ENCODE measurements at regions not wholly inside any gene's neighbourhood (a gene's known extent, or its start where the extent isn't known, plus 50 kb on each side); places are given as distances from the start of the nearest gene placed in this dataset.

- no peak overlapping the region for H2AFZ ChIP-seq (ENCODE audit: low read depth, low read length, severe bottlenecking)
- no peaks in the 10 kb centered on the region for H3K36me3 ChIP-seq (ENCODE audit: low read length)
- H3F3A ChIP-seq (ENCODE audit: insufficient read depth), result no peaks in the 10 kb centered on the region
- no peak overlapping the region for H3K27ac ChIP-seq (ENCODE audit: low read depth, low read length)
- H3K4me2 ChIP-seq (ENCODE audit: low read depth, low read length, poor library complexity, severe bottlenecking), result no peak overlapping the region
- TF ChIP-seq EZH2phosphoT487 (conservative IDR thresholded peaks at IDR 0.05; ENCODE audit: low read length), result no peak
- no peak for TF ChIP-seq CTCF (IDR thresholded peaks at IDR 0.05; ENCODE audit: insufficient read depth, low read length, poor library complexity, severe bottlenecking)
- H3K27me3 ChIP-seq (ENCODE audit: low read length), result no peaks in the 10 kb centered on the region
- H3K79me2 ChIP-seq (ENCODE audit: insufficient read depth, low read length), result no peaks in the 10 kb centered on the region
- no peak overlapping the region for H3K9ac ChIP-seq (ENCODE audit: low read length)
- H3K9me3 ChIP-seq (ENCODE audit: insufficient read depth, low read length), result no peaks in the 10 kb centered on the region
- no peaks in the 10 kb centered on the region for H4K20me1 ChIP-seq (ENCODE audit: low read depth, low read length)
- H3K9me2 ChIP-seq (replicated peaks; ENCODE audit: insufficient read depth, low read length), result no peaks in the 10 kb centered on the region
- H3K4me3 ChIP-seq (ENCODE audit: insufficient read depth, low read length, poor library complexity, severe bottlenecking), result no peak overlapping the region
Observed at GRCh38 chr4:153988492-153989363, 199.8 kb upstream of the SFRP2 start.

- no peaks in the 10 kb centered on the region for H3K9me2 ChIP-seq (replicated peaks; ENCODE audit: insufficient read depth, low read length)
- no peaks in the 10 kb centered on the region for H3K9me3 ChIP-seq (ENCODE audit: insufficient read depth, low read length)
- H2AFZ ChIP-seq (ENCODE audit: low read depth, low read length, severe bottlenecking), result no peak overlapping the region
- no peak overlapping the region for H3K4me2 ChIP-seq (ENCODE audit: low read depth, low read length, poor library complexity, severe bottlenecking)
- no peaks in the 10 kb centered on the region for H3K36me3 ChIP-seq (ENCODE audit: low read length)
- no peaks in the 10 kb centered on the region for H3K27me3 ChIP-seq (ENCODE audit: low read length)
- H4K20me1 ChIP-seq (ENCODE audit: low read depth, low read length), result no peaks in the 10 kb centered on the region
- no peaks in the 10 kb centered on the region for H3K79me2 ChIP-seq (ENCODE audit: insufficient read depth, low read length)
- H3F3A ChIP-seq (ENCODE audit: insufficient read depth), result no peaks in the 10 kb centered on the region
- H3K27ac ChIP-seq (ENCODE audit: low read depth, low read length), result no peak overlapping the region
- H3K9ac ChIP-seq (ENCODE audit: low read length), result no peak overlapping the region
- TF ChIP-seq CTCF (IDR thresholded peaks at IDR 0.05; ENCODE audit: insufficient read depth, low read length, poor library complexity, severe bottlenecking) (no peak), EZH2phosphoT487 (conservative IDR thresholded peaks at IDR 0.05; ENCODE audit: low read length) (no peak)
- no peak overlapping the region for H3K4me3 ChIP-seq (ENCODE audit: insufficient read depth, low read length, poor library complexity, severe bottlenecking)
Observed at GRCh38 chr4:153987291-153987690, 198.4 kb upstream of the SFRP2 start.

GRCh38 chr4:153976954-153977353, 188.1 kb upstream of the SFRP2 start:
- H3K4me3 ChIP-seq (ENCODE audit: insufficient read depth, low read length, poor library complexity, severe bottlenecking), result no peak overlapping the region
- TF ChIP-seq EZH2phosphoT487 (conservative IDR thresholded peaks at IDR 0.05; ENCODE audit: low read length) (no peak), CTCF (IDR thresholded peaks at IDR 0.05; ENCODE audit: insufficient read depth, low read length, poor library complexity, severe bottlenecking) (no peak)
- H3K27me3 ChIP-seq (ENCODE audit: low read length), result no peaks in the 10 kb centered on the region
- H4K20me1 ChIP-seq (ENCODE audit: low read depth, low read length), result no peaks in the 10 kb centered on the region
- H3K9me2 ChIP-seq (replicated peaks; ENCODE audit: insufficient read depth, low read length), result no peaks in the 10 kb centered on the region
- H3K27ac ChIP-seq (ENCODE audit: low read depth, low read length), result no peak overlapping the region
- H3K36me3 ChIP-seq (ENCODE audit: low read length), result no peaks in the 10 kb centered on the region
- no peak overlapping the region for H3K9ac ChIP-seq (ENCODE audit: low read length)
- no peak overlapping the region for H3K4me2 ChIP-seq (ENCODE audit: low read depth, low read length, poor library complexity, severe bottlenecking)
- H3K79me2 ChIP-seq (ENCODE audit: insufficient read depth, low read length), result no peaks in the 10 kb centered on the region
- H3K9me3 ChIP-seq (ENCODE audit: insufficient read depth, low read length), result no peaks in the 10 kb centered on the region
- H2AFZ ChIP-seq (ENCODE audit: low read depth, low read length, severe bottlenecking), result no peak overlapping the region
- no peaks in the 10 kb centered on the region for H3F3A ChIP-seq (ENCODE audit: insufficient read depth)
